Endodermal cell (in vitro differentiated cells): ENCODE measurements at regions not wholly inside any gene's neighbourhood (a gene's known extent, or its start where the extent isn't known, plus 50 kb on each side); places are given as distances from the start of the nearest gene placed in this dataset.

Experiments used
- DNase-seq: peaks from one replicate; pipeline ENCODE4 v3.0.0-alpha.2; 2017
- H3K27ac ChIP-seq: 2 replicates; pipeline ENCODE4 v1.5.1; 2013; ENCODE audit warnings: mild to moderate bottlenecking, low read depth, low read length, moderate library complexity
- H3K27me3 ChIP-seq: 2 replicates; pipeline ENCODE4 v1.6.1; 2013; ENCODE audit warnings: mild to moderate bottlenecking, low read length, moderate library complexity; ENCODE audit not compliant: insufficient read depth, control insufficient read depth, poor library complexity, severe bottlenecking
- H3K36me3 ChIP-seq: 2 replicates; pipeline ENCODE4 v1.7.0; 2013; ENCODE audit warnings: mild to moderate bottlenecking, low read length, moderate library complexity; ENCODE audit not compliant: control insufficient read depth, insufficient read depth
- H3K4me1 ChIP-seq: one replicate; pipeline ENCODE4 v1.7.0; 2013; ENCODE audit warnings: low read length; ENCODE audit not compliant: control insufficient read depth, insufficient read depth
- H3K4me3 ChIP-seq: 2 replicates; pipeline ENCODE4 v1.5.1; 2013; ENCODE audit warnings: mild to moderate bottlenecking, low read length, moderate library complexity
- H3K9ac ChIP-seq: 2 replicates; pipeline ENCODE4 v1.6.1; 2013; ENCODE audit warnings: mild to moderate bottlenecking, low read length, moderate library complexity; ENCODE audit not compliant: poor library complexity, severe bottlenecking; ENCODE audit errors: extremely low read depth
- H3K9me3 ChIP-seq: 2 replicates; pipeline ENCODE4 v1.6.1; 2013; ENCODE audit warnings: mild to moderate bottlenecking, low read length, moderate library complexity; ENCODE audit not compliant: control insufficient read depth
- H3K27ac Mint-ChIP-seq: 2 replicates; pipeline ENCODE4 v1.8.0; 2020; ENCODE audit warnings: mixed read lengths
- H3K27me3 Mint-ChIP-seq: 2 replicates; pipeline ENCODE4 v1.8.0; 2021; ENCODE audit warnings: mild to moderate bottlenecking, mixed read lengths; ENCODE audit not compliant: insufficient read depth
- H3K36me3 Mint-ChIP-seq: 2 replicates; pipeline ENCODE4 v1.8.0; 2020; ENCODE audit warnings: low read depth, mixed read lengths
- H3K4me1 Mint-ChIP-seq: 2 replicates; pipeline ENCODE4 v1.8.0; 2020; ENCODE audit warnings: mixed read lengths
- H3K4me3 Mint-ChIP-seq: 2 replicates; pipeline ENCODE4 v1.8.0; 2020; ENCODE audit warnings: mild to moderate bottlenecking, moderate library complexity, mixed read lengths
- H3K9me3 Mint-ChIP-seq: 2 replicates; pipeline ENCODE4 v1.8.0; 2020; ENCODE audit warnings: mild to moderate bottlenecking, mixed read lengths
- CTCF ChIP-seq: fragments of 200-600 bp; sonication (generic); conservative IDR thresholded peaks from 2 replicates; pipeline ENCODE4 v1.5.0; 2021; ENCODE audit warnings: antibody characterized with exemption, mild to moderate bottlenecking
- WGBS, 2 experiments: methylation state at CpG; one replicate each; pipeline versions ENCODE4 v1.1.5 to v1.1.7; 2013; ENCODE audit warnings: missing lambda C conversion rate in 2 of 2, mixed read lengths in 1 of 2; ENCODE audit not compliant: insufficient coverage in 1 of 2, insufficient read length in 1 of 2; 5-methylcytosine and 5-hydroxymethylcytosine counted together

- no peak for TF ChIP-seq CTCF
- H3K36me3 ChIP-seq, result no peaks in the 10 kb centered on the region
- H3K9ac ChIP-seq, result no peak overlapping the region
- Mint-ChIP-seq H3K27ac (no peak overlapping the region), H3K4me1 (peaks cover 14% of the 10 kb centered on the region), H3K36me3 (no peaks in the 10 kb centered on the region), H3K27me3 (no peaks in the 10 kb centered on the region), H3K4me3 (no peak overlapping the region), H3K9me3 (peaks cover 6% of the 10 kb centered on the region)
- WGBS, 2 experiments, result 93 to 100% methylated on average over 1 to 2 of the region's 2 CpGs
- no peak for DNase-seq
- H3K4me1 ChIP-seq, result peaks cover 3% of the 10 kb centered on the region
- H3K4me3 ChIP-seq, result no peak overlapping the region
- H3K27me3 ChIP-seq, result no peaks in the 10 kb centered on the region
- H3K9me3 ChIP-seq, result no peaks in the 10 kb centered on the region
- H3K27ac ChIP-seq, result no peak overlapping the region
These were observed 68.1 kb downstream of the YIPF5 start for GRCh38 chr5:144102361-144102760.

- Mint-ChIP-seq H3K27ac (no peak overlapping the region), H3K36me3 (no peaks in the 10 kb centered on the region), H3K27me3 (no peaks in the 10 kb centered on the region), H3K4me1 (peaks cover 16% of the 10 kb centered on the region), H3K4me3 (no peak overlapping the region), H3K9me3 (peaks cover 6% of the 10 kb centered on the region)
- peaks cover 3% of the 10 kb centered on the region for H3K4me1 ChIP-seq
- DNase-seq, result no peak
- H3K9ac ChIP-seq, result no peak overlapping the region
- H3K27ac ChIP-seq, result no peak overlapping the region
- no peaks in the 10 kb centered on the region for H3K36me3 ChIP-seq
- H3K9me3 ChIP-seq, result no peaks in the 10 kb centered on the region
- H3K27me3 ChIP-seq, result no peaks in the 10 kb centered on the region
- H3K4me3 ChIP-seq, result no peak overlapping the region
- WGBS, 2 experiments, result 100% methylated on average over 1 to 2 of the region's 2 CpGs
- no peak for TF ChIP-seq CTCF
These were observed 67.5 kb downstream of the YIPF5 start for GRCh38 chr5:144102979-144103378.

- H3K27ac Mint-ChIP-seq, result no peak overlapping the region
- DNase-seq, result no peak
- Histone ChIP-seq H3K9me3 (no peaks in the 10 kb centered on the region), H3K9ac (no peak overlapping the region), H3K36me3 (no peaks in the 10 kb centered on the region), H3K27me3 (no peaks in the 10 kb centered on the region), H3K4me3 (no peak overlapping the region), H3K27ac (no peak overlapping the region), H3K4me1 (peaks cover 3% of the 10 kb centered on the region)
- peaks cover 16% of the 10 kb centered on the region for H3K4me1 Mint-ChIP-seq
- no peak for TF ChIP-seq CTCF
- H3K4me3 Mint-ChIP-seq, result no peak overlapping the region
- peaks cover 6% of the 10 kb centered on the region for H3K9me3 Mint-ChIP-seq
- no peaks in the 10 kb centered on the region for H3K36me3 Mint-ChIP-seq
- 80 to 86% methylated on average over 6 of the region's 6 CpGs for WGBS, 2 experiments
- no peaks in the 10 kb centered on the region for H3K27me3 Mint-ChIP-seq
These were observed 66.6 kb downstream of the YIPF5 start for GRCh38 chr5:144103611-144104485.
